ENCODE measurements at regions not wholly inside any gene's neighbourhood (a gene's known extent, or its start where the extent isn't known, plus 50 kb on each side); places are given as distances from the start of the nearest gene placed in this dataset.

DNA sequence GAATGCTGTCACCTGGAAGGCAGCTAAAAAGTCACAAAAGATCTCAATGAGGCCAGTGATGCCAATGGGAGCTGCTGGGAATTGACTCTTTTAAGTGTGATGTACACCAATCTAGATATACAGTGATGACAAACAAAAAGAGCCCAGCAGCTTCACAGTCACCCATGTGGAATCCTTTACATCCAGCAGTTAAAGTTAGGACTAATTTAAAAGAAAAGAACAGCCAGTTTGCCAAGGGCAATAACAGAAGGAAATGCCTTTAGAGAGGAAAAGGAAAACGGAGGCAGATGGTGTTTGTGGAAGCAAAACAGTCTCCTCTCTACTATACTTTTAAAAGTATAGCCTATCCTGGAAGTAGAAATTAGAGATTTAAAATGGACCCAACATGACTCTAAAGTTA is 873.5 kb downstream of the EPHA7 start:
- Mint-ChIP-seq H3K27ac (no peak overlapping the region), H3K4me3 (no peak overlapping the region), H3K27me3 (ENCODE audit: low read depth) (no peaks in the 10 kb centered on the region), H3K4me1 (peaks cover 0 to 3% of the 10 kb centered on the region in 2 experiments; a peak in 1 of 4 replicates), H3K36me3 (ENCODE audit: insufficient read depth in 1 of 3, low read depth in 3 of 3) (peaks cover 0 to 6% (median 0%) of the 10 kb centered on the region in 3 experiments; a peak in 3 of 7 replicates), H3K9me3 (peaks cover 2 to 4% of the 10 kb centered on the region in 2 experiments; a peak in 4 of 5 replicates)
- no peaks in the 10 kb centered on the region for H3K27me3 ChIP-seq (ENCODE audit: insufficient read depth, low read length)
- H3K23ac ChIP-seq (ENCODE audit: insufficient read length, low read depth, low read length): no peak overlapping the region
- no peak overlapping the region for H2BK120ac ChIP-seq (ENCODE audit: low read depth, low read length, poor library complexity, severe bottlenecking)
- H4K20me1 ChIP-seq (ENCODE audit: control insufficient read depth, insufficient read depth, insufficient read length): no peaks in the 10 kb centered on the region
- no peak overlapping the region for H3K9ac ChIP-seq (ENCODE audit: extremely low read depth, insufficient read length, low read length)
- H2AFZ ChIP-seq (ENCODE audit: low read length): no peak overlapping the region
- no peak overlapping the region for H3K18ac ChIP-seq (ENCODE audit: insufficient read length, low read depth, low read length)
- no peak overlapping the region for H3K4me2 ChIP-seq (ENCODE audit: insufficient read depth, insufficient read length, low read length)
- H4K91ac ChIP-seq (ENCODE audit: insufficient read length, low read depth, low read length): no peak overlapping the region
- WGBS (ENCODE audit: extremely low coverage, insufficient read length, low lambda C conversion rate): no CpG with 5 or more reads among the region's 1 CpG
- no peak overlapping the region for H3K4ac ChIP-seq (ENCODE audit: low read depth, low read length)
- H2BK15ac ChIP-seq (ENCODE audit: low read depth, low read length): no peak overlapping the region
- H3K79me2 ChIP-seq (ENCODE audit: insufficient read depth, low read length): no peaks in the 10 kb centered on the region
- H3K23me2 ChIP-seq (ENCODE audit: insufficient read length, low read depth, low read length, poor library complexity, severe bottlenecking): no peaks in the 10 kb centered on the region
- no peak overlapping the region for H3T11ph ChIP-seq (ENCODE audit: low read length)
- H3K27ac ChIP-seq (ENCODE audit: insufficient read length, low read depth, low read length): no peak overlapping the region
- H2BK5ac ChIP-seq (ENCODE audit: insufficient read length, low read length): no peak overlapping the region
- no peak overlapping the region for H3K14ac ChIP-seq (ENCODE audit: insufficient read depth, low read length)
- no peak for DNase-seq
- no peaks in the 10 kb centered on the region for H3K4me1 ChIP-seq (ENCODE audit: insufficient read depth, low read length)
- no peaks in the 10 kb centered on the region for H3K9me3 ChIP-seq (ENCODE audit: control insufficient read depth, low read depth, low read length)
- H3K79me1 ChIP-seq (ENCODE audit: insufficient read depth, low read depth, low read length, poor library complexity, severe bottlenecking): no peaks in the 10 kb centered on the region
- no peak overlapping the region for H2AK5ac ChIP-seq (ENCODE audit: insufficient read length, low read length)
- TF ChIP-seq, protein P1, sequence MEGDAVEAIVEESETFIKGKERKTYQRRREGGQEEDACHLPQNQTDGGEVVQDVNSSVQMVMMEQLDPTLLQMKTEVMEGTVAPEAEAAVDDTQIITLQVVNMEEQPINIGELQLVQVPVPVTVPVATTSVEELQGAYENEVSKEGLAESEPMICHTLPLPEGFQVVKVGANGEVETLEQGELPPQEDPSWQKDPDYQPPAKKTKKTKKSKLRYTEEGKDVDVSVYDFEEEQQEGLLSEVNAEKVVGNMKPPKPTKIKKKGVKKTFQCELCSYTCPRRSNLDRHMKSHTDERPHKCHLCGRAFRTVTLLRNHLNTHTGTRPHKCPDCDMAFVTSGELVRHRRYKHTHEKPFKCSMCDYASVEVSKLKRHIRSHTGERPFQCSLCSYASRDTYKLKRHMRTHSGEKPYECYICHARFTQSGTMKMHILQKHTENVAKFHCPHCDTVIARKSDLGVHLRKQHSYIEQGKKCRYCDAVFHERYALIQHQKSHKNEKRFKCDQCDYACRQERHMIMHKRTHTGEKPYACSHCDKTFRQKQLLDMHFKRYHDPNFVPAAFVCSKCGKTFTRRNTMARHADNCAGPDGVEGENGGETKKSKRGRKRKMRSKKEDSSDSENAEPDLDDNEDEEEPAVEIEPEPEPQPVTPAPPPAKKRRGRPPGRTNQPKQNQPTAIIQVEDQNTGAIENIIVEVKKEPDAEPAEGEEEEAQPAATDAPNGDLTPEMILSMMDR (conservative IDR thresholded peaks at IDR 0.05): no peak
- no peak overlapping the region for H3K56ac ChIP-seq (ENCODE audit: insufficient read length, low read depth, low read length)
- H4K5ac ChIP-seq (ENCODE audit: insufficient read length, low read depth, low read length): no peak overlapping the region
- H4K8ac ChIP-seq (replicated peaks; ENCODE audit: insufficient read length, low read depth, low read length): no peak overlapping the region
- H2BK12ac ChIP-seq (ENCODE audit: insufficient read length, low read depth, low read length): no peak overlapping the region
- no peak overlapping the region for H2BK20ac ChIP-seq (ENCODE audit: low read depth, low read length, poor library complexity, severe bottlenecking)

Data from H9 (cell line).